Keratinocyte (primary cell): ENCODE measurements at regions not wholly inside any gene's neighbourhood (a gene's known extent, or its start where the extent isn't known, plus 50 kb on each side); places are given as distances from the start of the nearest gene placed in this dataset.

Source experiments
- DNase-seq: peaks from one replicate; pipeline ENCODE4 v3.0.0-alpha.2; 2011; ENCODE audit warnings: low read depth, missing footprints, low spot score
- FAIRE-seq: peaks from 2 replicates; lab custom pipeline; 2011; peaks lifted over from hg19 to GRCh38; lab: Jason Lieb, UNC
- H2AFZ ChIP-seq: 2 replicates; pipeline ENCODE4 v1.6.0; 2012; ENCODE audit warnings: low read length, control low read depth, inconsistent platforms; ENCODE audit not compliant: control insufficient read depth
- H3K27ac ChIP-seq: 2 replicates; pipeline ENCODE4 v1.5.1; 2011; ENCODE audit warnings: low read length; ENCODE audit not compliant: control insufficient read depth, insufficient read depth
- H3K27me3 ChIP-seq: 3 replicates; pipeline ENCODE4 v1.6.0; 2011; ENCODE audit warnings: low read length; ENCODE audit not compliant: control insufficient read depth, insufficient read depth; ENCODE audit errors: extremely low read depth
- H3K36me3 ChIP-seq, 2 experiments: 2 replicates in 1 of 2; 3 replicates in 1 of 2; pipeline ENCODE4 v1.5.1; 2011; ENCODE audit warnings: low read length in 2 of 2, mild to moderate bottlenecking in 1 of 2; ENCODE audit not compliant: control insufficient read depth in 2 of 2, insufficient read depth in 2 of 2; ENCODE audit errors: extremely low read depth in 1 of 2
- H3K4me1 ChIP-seq: 3 replicates; pipeline ENCODE4 v1.5.1; 2011; ENCODE audit warnings: low read length; ENCODE audit not compliant: control insufficient read depth, insufficient read depth; ENCODE audit errors: extremely low read depth
- H3K4me2 ChIP-seq: 3 replicates; pipeline ENCODE4 v1.6.0; 2011; ENCODE audit warnings: low read depth, low read length; ENCODE audit not compliant: control insufficient read depth, insufficient read depth; ENCODE audit errors: extremely low read depth
- H3K4me3 ChIP-seq, 3 experiments: fragments of 200-600 bp in 1 of 3; sonication (generic) in 1 of 3; 2 replicates in 2 of 3; 3 replicates in 1 of 3; pipeline ENCODE4 v1.5.1; 2011 to 2016; ENCODE audit warnings: low read length in 3 of 3, mild to moderate bottlenecking in 3 of 3, control low read depth in 2 of 3, inconsistent platforms in 1 of 3, low read depth in 1 of 3, mixed read lengths in 1 of 3, mixed run types in 1 of 3, moderate library complexity in 1 of 3; ENCODE audit not compliant: control insufficient read depth in 2 of 3, insufficient read depth in 2 of 3; ENCODE audit errors: extremely low read depth in 1 of 3
- H3K79me2 ChIP-seq: 2 replicates; pipeline ENCODE4 v1.6.0; 2012; ENCODE audit warnings: low read length; ENCODE audit not compliant: control insufficient read depth, insufficient read depth
- H3K9ac ChIP-seq: 3 replicates; pipeline ENCODE4 v1.6.0; 2011; ENCODE audit warnings: low read length; ENCODE audit not compliant: control insufficient read depth, insufficient read depth; ENCODE audit errors: extremely low read depth
- H3K9me1 ChIP-seq: 3 replicates; pipeline ENCODE4 v1.6.0; 2011; ENCODE audit warnings: low read length; ENCODE audit not compliant: control insufficient read depth, insufficient read depth; ENCODE audit errors: extremely low read depth
- H3K9me3 ChIP-seq: 2 replicates; pipeline ENCODE4 v1.5.1; 2012; ENCODE audit warnings: low read depth, low read length; ENCODE audit not compliant: control insufficient read depth
- H4K20me1 ChIP-seq: 3 replicates; pipeline ENCODE4 v1.6.0; 2011; ENCODE audit warnings: low read length; ENCODE audit not compliant: control insufficient read depth, insufficient read depth; ENCODE audit errors: extremely low read depth
- EZH2 ChIP-seq: IDR thresholded peaks from one replicate; pipeline ENCODE4 v1.6.1; 2012; ENCODE audit warnings: inconsistent platforms, mild to moderate bottlenecking, low read length, moderate library complexity
- dilution Hi-C: fragments of 300-500 bp; cut with MboI; formaldehyde crosslinking; loops from one replicate; pipeline ENCODE4 v1.7.0; 2020; ENCODE audit warnings: low sequenced_read_pairs; ENCODE audit not compliant: extremely low pct_ligation_motif_present
- TF ChIP-seq, protein P1 (sequence below), 3 experiments: IDR thresholded peaks in 1 of 3; conservative IDR thresholded peaks in 1 of 3; optimal IDR thresholded peaks in 1 of 3; 2 replicates in 2 of 3; 3 replicates in 1 of 3; pipeline versions ENCODE3 to v1.5.1; 2011; ENCODE audit warnings: low read length in 3 of 3, mild to moderate bottlenecking in 3 of 3, moderate library complexity in 2 of 3, control low read depth in 1 of 3, inconsistent platforms in 1 of 3; ENCODE audit not compliant: insufficient read depth in 2 of 3; ENCODE audit errors: extremely low read depth in 1 of 3

DNA sequence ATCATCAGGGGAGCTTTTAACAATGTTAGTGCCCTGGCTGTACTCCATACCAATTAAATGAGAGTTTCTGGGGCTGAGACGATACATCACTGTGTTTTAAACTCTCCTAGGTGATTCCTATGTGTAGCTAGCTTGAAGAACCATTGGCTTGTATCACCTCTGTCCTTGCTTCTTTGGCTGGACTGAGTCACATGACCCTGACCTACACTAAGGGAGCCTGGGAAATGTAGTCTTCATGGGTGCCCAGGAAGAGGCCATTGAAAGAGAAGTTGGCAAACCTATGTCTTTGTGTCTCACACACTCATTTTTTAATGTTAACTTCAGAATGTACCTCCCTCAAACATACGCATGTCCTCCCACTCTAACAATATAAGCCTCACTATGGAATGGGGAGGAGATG is 506.6 kb downstream of the DHX35 start:
- Histone ChIP-seq H3K36me3 (no peaks in the 10 kb centered on the region), H3K9me3 (no peaks in the 10 kb centered on the region), H4K20me1 (no peaks in the 10 kb centered on the region), H3K4me3 (no peak overlapping the region), H3K4me1 (no peaks in the 10 kb centered on the region), H3K9ac (no peak overlapping the region), H3K4me2 (no peak overlapping the region), H3K27me3 (peaks cover 4% of the 10 kb centered on the region), H3K9me1 (no peaks in the 10 kb centered on the region), H3K79me2 (no peaks in the 10 kb centered on the region), H3K27ac (no peak overlapping the region), H2AFZ (no peak overlapping the region)
- dilution Hi-C loops, result no loop called here
- FAIRE-seq (no peak), DNase-seq (no peak)
- TF ChIP-seq, protein P1, sequence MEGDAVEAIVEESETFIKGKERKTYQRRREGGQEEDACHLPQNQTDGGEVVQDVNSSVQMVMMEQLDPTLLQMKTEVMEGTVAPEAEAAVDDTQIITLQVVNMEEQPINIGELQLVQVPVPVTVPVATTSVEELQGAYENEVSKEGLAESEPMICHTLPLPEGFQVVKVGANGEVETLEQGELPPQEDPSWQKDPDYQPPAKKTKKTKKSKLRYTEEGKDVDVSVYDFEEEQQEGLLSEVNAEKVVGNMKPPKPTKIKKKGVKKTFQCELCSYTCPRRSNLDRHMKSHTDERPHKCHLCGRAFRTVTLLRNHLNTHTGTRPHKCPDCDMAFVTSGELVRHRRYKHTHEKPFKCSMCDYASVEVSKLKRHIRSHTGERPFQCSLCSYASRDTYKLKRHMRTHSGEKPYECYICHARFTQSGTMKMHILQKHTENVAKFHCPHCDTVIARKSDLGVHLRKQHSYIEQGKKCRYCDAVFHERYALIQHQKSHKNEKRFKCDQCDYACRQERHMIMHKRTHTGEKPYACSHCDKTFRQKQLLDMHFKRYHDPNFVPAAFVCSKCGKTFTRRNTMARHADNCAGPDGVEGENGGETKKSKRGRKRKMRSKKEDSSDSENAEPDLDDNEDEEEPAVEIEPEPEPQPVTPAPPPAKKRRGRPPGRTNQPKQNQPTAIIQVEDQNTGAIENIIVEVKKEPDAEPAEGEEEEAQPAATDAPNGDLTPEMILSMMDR (optimal IDR thresholded peaks at IDR 0.05 in 1 of 3, IDR thresholded peaks at IDR 0.05 in 1 of 3, conservative IDR thresholded peaks at IDR 0.05 in 1 of 3; ENCODE audit: extremely low read depth in 1 of 3, insufficient read depth in 2 of 3, low read length in 3 of 3), result no peak
- no peak for TF ChIP-seq EZH2

GRCh38 chr20:39464238-39464637 is 502.1 kb downstream of the DHX35 start:
- H3K79me2 ChIP-seq, result no peaks in the 10 kb centered on the region
- no peaks in the 10 kb centered on the region for H4K20me1 ChIP-seq
- no peak overlapping the region for H3K27ac ChIP-seq
- peaks cover 4% of the 10 kb centered on the region for H3K27me3 ChIP-seq
- no peak overlapping the region for H3K4me3 ChIP-seq
- no peak for DNase-seq
- no peak overlapping the region for H2AFZ ChIP-seq
- no peak overlapping the region for H3K9ac ChIP-seq
- no peaks in the 10 kb centered on the region for H3K9me1 ChIP-seq
- no peak for TF ChIP-seq EZH2
- TF ChIP-seq, protein P1 (optimal IDR thresholded peaks at IDR 0.05 in 1 of 3, IDR thresholded peaks at IDR 0.05 in 1 of 3, conservative IDR thresholded peaks at IDR 0.05 in 1 of 3; ENCODE audit: extremely low read depth in 1 of 3, insufficient read depth in 2 of 3, low read length in 3 of 3), result no peak
- no peaks in the 10 kb centered on the region for H3K4me1 ChIP-seq
- H3K36me3 ChIP-seq, result no peaks in the 10 kb centered on the region
- H3K9me3 ChIP-seq, result no peaks in the 10 kb centered on the region
- FAIRE-seq, result no peak
- no peak overlapping the region for H3K4me2 ChIP-seq
- dilution Hi-C loops, result no loop called here
